ENCODE measurements at regions not wholly inside any gene's neighbourhood (a gene's known extent, or its start where the extent isn't known, plus 50 kb on each side); places are given as distances from the start of the nearest gene placed in this dataset.

GRCh38 chr4:13262816-13263215 lies 221.3 kb downstream of the RAB28 start:
- no peak for DNase-seq (ENCODE audit: low read depth)
- no peak overlapping the region for H3K4me3 ChIP-seq (ENCODE audit: low read depth, low read length)
- TF ChIP-seq, protein P1, sequence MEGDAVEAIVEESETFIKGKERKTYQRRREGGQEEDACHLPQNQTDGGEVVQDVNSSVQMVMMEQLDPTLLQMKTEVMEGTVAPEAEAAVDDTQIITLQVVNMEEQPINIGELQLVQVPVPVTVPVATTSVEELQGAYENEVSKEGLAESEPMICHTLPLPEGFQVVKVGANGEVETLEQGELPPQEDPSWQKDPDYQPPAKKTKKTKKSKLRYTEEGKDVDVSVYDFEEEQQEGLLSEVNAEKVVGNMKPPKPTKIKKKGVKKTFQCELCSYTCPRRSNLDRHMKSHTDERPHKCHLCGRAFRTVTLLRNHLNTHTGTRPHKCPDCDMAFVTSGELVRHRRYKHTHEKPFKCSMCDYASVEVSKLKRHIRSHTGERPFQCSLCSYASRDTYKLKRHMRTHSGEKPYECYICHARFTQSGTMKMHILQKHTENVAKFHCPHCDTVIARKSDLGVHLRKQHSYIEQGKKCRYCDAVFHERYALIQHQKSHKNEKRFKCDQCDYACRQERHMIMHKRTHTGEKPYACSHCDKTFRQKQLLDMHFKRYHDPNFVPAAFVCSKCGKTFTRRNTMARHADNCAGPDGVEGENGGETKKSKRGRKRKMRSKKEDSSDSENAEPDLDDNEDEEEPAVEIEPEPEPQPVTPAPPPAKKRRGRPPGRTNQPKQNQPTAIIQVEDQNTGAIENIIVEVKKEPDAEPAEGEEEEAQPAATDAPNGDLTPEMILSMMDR (conservative IDR thresholded peaks at IDR 0.05; ENCODE audit: low read depth, low read length), result no peak

GRCh38 chr4:13261486-13262257 lies 222.5 kb downstream of the RAB28 start:
- DNase-seq (ENCODE audit: low read depth), result no peak
- no peak overlapping the region for H3K4me3 ChIP-seq (ENCODE audit: low read depth, low read length)
- TF ChIP-seq, protein P1 (conservative IDR thresholded peaks at IDR 0.05; ENCODE audit: low read depth, low read length), result no peak

DNA sequence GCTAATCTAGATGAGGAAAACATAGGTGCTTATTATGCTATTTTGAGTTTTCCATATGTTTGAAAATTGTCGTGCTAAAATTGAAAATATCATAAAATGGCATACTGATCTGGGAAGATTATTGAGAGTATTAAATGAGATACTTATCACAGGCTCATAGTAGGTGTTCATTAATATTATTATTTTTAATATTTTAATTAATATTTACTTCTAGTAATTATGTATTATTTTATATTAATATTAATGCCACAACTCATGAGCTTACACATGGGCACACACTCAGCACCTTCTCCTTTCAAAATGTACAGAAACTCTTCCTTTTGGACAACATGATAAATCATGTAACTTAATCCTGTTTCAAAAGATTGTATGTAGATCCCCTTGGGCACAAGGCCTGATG lies 223.6 kb downstream of the RAB28 start:
- H3K4me3 ChIP-seq (ENCODE audit: low read depth, low read length), result no peak overlapping the region
- TF ChIP-seq, protein P1 (conservative IDR thresholded peaks at IDR 0.05; ENCODE audit: low read depth, low read length), result no peak
- DNase-seq (ENCODE audit: low read depth), result no peak

- DNase-seq (ENCODE audit: low read depth), result no peak
- TF ChIP-seq, protein P1 (conservative IDR thresholded peaks at IDR 0.05; ENCODE audit: low read depth, low read length), result no peak
- no peak overlapping the region for H3K4me3 ChIP-seq (ENCODE audit: low read depth, low read length)
These were observed 233.9 kb downstream of the RAB28 start for GRCh38 chr4:13250263-13250662.

DNA sequence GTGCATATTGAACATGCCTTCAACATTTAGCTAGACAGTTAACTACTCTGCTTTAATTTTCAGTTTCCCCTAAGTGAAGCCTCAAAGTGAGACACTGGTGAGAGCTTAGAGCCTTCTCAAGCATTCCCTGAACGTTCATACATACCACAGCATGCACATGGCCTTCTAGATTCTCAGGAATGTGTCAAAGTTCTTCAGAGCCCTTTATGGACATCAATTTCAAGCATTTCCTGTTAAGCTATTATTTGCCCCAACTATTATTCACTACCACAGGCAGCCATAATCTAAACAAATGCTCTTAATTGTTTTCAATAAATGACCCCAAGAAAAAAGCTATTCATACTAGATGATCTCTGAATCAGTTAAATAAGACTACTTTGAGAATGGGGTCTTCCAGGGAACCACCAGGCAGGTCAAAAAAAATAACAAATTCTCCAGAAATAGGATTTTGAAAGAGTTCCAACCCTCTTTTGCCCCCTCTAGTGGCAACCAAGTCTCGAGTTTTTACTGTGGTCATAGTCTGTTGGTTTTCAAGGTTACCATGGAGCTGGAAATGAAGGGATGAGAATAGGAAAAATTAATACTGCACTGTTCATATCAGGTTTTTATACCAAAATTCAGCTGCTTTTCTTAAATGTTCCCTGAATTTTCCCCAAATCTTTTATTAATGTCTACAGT lies 235.4 kb downstream of the RAB28 start:
- peak; percentile 53 for DNase-seq (ENCODE audit: low read depth)

DNA sequence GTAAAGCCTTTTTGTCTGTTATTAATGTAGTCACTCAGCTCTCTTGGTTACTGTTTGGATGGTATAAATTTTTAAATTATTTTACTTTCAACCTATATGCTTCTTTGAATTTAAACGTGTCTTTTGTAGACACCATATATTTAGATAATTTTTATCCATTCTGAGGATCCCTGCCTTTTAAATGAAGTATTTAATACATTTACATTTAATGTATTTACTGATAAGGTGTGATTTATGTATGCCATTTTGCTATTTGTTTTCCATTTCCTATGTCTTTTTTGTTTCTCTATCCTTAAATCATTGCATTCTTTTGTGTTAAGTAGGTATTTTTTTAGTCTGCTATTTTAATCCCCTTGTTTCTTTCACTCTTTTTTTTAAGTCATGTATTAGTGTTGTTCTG lies 238.0 kb downstream of the RAB28 start:
- no peak for DNase-seq (ENCODE audit: low read depth)
- TF ChIP-seq, protein P1 (conservative IDR thresholded peaks at IDR 0.05; ENCODE audit: low read depth, low read length), result no peak
- no peak overlapping the region for H3K4me3 ChIP-seq (ENCODE audit: low read depth, low read length)

More for the DNA sequence above, 235.4 kb downstream of the RAB28 start:
- H3K4me3 ChIP-seq (ENCODE audit: low read depth, low read length), result no peak overlapping the region
- TF ChIP-seq, protein P1 (conservative IDR thresholded peaks at IDR 0.05; ENCODE audit: low read depth, low read length), result peak; percentile 48
